ENCODE measurements at regions not wholly inside any gene's neighbourhood (a gene's known extent, or its start where the extent isn't known, plus 50 kb on each side); places are given as distances from the start of the nearest gene placed in this dataset.

DNA sequence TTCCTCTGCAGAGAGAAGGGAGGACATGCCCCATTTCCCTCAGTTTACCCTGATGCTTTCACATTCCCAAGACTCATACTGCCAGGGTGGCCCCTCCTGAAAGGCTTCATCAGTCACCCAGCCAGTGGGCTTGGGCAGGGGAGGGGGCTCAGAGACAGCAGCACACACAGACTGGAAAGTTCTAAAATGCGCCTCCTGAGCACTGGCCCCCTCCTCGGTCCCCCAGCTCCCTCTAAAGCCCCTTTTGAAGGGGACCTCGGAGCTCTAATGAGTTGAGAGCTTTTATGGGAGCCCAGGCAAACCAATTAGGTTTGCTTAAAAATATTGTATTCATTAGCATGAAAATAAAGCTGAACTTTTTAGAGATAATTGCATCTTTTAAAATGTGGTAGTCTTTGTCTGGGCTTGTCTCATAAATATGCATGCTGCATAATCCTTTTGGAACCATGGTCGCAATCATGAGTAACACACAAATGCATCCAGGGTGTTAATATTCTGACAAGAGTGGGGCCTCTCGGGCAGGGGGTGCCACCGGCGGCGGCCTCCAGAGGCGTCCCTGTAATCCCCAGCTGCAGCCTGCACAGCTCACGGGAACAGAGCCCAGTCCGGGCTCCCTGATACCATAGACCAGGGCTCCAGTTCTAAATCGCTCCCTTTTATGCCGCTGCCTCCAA, 78.5 kb downstream of the RPLP1 start:
- no peak for DNase-seq

DNA sequence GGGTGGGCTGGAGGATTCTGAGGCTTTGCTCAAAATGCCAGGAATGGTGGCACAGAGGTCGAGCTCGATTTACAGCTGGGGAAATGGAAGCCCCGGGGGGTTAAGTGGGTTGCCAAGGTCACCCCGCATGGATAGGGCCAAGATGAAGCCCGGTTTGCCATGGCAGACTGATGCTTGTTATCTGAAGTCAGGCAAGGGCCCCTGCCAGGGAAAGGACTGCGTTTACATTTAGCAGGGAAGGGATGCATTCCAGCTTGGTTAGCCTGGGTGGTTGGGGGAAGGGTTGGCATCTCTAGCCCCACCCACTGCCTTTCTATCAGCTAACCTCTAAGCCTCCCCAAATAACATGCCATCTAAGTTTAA, 79.0 kb downstream of the RPLP1 start:
- DNase-seq: no peak

DNA sequence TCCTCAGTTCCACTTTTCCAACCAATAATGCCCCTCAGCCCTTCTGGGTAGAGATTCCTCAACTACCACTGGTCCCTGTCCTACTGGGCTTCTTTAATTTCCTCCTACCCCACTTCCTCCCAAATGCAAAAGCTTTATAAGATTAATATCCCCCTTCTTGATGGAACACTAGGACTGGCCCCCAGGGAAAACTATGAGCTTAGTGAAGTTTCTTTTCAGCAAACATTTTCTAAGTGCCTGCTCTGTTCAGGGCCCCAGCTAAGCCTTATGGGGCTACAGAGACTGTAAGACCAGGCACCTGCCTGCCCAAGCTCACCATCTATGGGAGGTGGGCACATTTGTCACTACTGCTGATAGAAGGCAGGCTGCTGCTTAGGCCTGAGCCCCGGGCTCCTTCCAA, 79.4 kb downstream of the RPLP1 start:
- DNase-seq: no peak

- no peak for DNase-seq
These were observed 80.2 kb downstream of the RPLP1 start for GRCh38 chr15:69532856-69533255.

GRCh38 chr15:69533522-69533921, 80.9 kb downstream of the RPLP1 start:
- no peak for DNase-seq

DNA sequence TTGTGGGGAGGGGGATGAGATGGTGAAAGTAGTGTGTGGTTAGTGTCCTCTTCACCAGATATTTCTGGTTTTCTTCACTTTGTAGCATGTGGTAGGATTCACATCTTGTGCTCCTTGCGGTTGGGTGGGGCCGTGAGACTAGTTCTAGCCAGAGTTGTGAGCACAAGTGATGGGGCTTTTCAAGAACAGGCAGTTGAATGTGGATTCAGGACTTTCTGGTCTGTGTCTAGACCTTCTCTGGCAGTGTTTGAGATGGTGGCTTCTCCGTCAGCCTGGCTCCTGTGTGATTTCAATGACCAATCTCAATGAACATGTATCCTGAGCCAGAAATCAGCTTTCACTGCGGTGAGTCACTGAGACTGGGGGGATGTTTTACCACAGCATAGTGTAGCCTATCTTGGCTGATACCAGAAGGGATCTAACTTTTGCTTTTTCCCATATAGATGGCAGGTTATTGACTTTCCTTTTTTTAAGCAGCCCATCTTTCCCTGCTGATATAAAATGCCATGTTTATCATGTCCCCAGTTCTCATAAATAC, 82.6 kb downstream of the RPLP1 start:
- no peak for DNase-seq

- DNase-seq: no peak
These were observed 83.4 kb downstream of the RPLP1 start for GRCh38 chr15:69535998-69536397.

DNA sequence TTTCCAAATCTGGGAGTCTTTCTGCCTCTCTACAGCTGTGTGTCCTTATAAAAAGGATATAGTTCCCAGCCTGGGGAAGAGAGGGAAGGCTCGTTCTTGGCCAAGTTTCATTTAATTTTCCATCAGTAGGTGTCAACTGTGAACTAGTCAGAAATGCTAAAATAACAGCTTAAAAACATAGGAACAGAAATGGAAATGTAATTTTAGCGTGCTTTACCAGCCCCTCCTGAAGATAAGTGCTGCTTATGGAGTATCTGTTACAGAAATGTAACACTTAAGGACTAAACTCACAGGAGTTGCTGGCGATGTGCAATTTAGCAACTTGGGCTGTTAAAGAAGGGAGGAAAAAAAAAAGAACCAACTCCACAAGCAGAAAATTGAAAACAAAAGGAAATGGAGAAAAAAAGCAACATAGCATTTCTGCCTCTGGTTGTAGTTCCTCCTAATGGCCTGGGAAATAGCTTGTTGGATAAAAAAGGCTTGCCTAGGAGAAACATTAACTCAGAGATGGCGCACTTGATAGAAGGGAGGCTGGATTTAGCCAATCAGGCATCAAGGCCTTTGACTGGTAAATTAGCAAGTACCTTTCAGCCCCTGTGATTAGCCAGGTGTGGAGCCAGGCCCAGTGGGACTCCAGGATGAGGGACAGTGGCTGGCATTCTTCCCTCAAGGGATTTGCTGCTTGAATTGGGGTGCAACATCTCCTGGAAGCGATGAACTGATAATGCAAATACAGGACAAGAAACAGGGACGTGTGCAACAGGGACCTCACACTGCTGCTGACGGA, 84.3 kb downstream of the RPLP1 start:
- DNase-seq: no peak

- DNase-seq: no peak
These were observed 85.3 kb downstream of the RPLP1 start for GRCh38 chr15:69537901-69538300.

- no peak for DNase-seq
These were observed 85.8 kb downstream of the RPLP1 start for GRCh38 chr15:69538379-69538778.

DNA sequence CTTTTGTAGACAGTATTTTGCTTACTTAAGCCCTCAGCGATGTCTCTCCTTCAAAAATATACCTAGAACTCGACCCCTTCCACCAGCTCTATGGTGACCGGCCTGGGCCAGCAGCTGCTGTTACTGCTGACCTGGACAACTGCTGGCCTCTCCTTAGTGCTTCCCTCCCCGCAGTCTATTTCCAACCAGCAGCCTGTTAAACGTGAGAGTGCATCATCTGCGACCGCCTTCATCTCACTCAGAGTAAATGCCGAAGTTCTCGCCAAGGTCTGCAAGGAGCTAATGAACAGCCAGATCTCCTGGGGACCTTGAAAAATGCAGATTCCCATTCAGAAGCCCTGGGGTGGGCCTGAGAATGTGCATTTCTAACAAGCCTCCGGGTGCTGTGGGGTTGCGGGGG, 86.7 kb downstream of the RPLP1 start:
- no peak for DNase-seq

GRCh38 chr15:69540622-69541021, 88.0 kb downstream of the RPLP1 start:
- no peak for DNase-seq

GRCh38 chr15:69542028-69542427, 89.4 kb downstream of the RPLP1 start:
- DNase-seq: no peak

DNA sequence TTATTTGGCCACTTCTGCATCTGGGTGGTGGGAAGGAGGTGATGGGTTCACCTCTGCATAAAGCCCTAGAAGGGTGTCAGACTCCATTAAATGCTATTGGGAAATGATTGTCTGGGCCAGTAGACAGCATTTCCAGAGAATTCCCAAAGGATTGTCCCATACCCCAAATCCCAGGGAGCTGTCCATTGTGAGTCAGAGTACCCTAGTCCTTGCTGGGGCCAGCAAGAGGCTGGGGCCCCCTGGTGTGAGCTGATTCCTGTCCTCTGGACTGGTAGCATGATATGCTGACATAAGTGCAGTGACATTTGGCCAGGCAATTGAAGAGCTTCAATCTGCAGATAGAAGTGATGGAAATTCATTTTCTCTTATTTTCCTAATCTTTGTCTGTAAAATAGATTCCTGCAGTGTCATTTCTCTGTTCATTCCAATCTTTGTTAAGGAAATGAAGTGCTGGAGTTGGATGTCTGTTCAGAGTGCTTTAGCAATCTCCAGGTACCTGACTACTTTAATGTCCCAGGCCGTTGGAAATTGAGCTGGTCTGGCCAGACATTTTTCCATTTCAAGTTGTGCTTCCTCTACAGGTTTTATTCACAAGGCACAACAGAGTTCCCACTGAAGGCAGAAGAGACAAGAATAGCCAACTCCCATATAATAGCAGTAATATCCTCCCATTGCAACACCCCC, 91.2 kb downstream of the RPLP1 start:
- DNase-seq: no peak

- DNase-seq: no peak
These were observed 91.9 kb downstream of the RPLP1 start for GRCh38 chr15:69544365-69545113.

- DNase-seq: no peak
These were observed 93.6 kb downstream of the RPLP1 start for GRCh38 chr15:69546182-69546581.

DNA sequence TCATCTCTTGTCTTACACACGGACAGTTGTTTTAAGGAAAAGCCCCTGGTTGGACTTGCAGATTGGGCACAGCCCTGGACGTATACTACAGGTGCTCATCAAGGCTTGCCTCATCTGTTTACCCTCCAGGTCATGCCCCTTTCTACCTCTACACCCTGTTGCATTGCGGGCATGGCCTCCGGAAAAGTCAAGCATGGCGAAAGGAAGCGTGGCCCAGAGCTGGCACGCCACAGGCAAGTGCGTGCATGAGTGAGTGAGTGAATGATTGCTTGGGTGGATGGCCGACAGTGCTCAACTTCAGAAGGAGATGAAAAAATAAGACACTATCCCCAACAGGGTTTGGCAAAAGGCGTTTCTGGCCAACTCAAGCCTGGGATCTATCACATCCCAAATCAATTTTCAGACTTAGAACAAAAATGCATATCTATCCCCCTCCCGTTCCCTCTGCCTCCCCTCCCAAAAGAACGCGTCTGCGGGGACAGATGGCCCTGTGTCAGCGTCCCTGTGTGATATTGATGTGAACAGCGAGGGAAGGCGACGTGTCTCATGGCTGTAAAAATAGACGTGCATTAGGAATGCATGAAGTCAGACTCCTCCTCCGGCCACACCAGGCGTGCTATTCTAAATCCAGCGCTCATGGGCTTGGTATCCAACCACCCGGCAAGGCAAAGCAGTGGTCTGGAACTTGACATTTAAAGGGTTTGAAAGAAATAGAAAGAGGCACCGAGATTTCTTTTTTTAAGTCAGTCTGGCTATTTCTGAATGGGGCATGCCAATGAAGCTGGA, 96.0 kb downstream of the RPLP1 start:
- DNase-seq: no peak

- DNase-seq: no peak
These were observed 98.9 kb downstream of the RPLP1 start for GRCh38 chr15:69551391-69552056.

DNA sequence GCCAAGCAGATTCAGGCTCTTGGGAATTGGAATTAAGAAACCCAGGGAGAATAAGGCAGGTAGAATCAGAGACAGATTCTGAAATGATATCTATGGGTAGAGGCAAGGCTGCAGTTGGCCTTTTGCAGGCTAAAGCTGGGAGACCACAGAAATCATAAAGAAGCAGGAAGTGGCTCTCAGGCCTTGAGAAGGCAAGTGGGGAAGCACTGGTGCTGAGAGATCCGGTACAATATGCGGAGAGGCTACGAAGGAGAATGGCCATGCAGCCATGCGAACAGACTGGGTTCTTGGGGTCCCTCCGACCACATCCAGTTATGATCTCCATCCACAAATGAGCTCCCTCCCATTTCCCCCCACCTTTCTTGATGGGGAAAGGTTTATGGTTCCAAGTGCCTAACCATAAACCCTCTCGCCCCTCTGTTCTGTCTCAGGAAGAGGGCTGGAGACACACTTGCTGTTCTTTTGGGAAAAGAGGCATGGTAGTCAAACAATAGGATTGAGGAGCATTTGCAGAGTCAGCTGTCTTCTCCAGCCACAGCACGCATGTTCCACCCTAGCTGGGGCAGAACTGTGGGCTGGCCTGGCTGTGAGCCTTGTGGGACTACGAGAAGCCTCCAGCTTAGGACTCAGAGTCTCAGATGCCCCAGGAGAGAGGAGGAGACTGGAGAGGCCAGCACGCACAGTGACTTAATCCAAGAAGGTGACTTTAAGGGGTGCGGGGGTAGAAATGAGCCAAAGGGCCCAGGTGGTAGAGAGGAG, 99.6 kb downstream of the RPLP1 start:
- no peak for DNase-seq

DNA sequence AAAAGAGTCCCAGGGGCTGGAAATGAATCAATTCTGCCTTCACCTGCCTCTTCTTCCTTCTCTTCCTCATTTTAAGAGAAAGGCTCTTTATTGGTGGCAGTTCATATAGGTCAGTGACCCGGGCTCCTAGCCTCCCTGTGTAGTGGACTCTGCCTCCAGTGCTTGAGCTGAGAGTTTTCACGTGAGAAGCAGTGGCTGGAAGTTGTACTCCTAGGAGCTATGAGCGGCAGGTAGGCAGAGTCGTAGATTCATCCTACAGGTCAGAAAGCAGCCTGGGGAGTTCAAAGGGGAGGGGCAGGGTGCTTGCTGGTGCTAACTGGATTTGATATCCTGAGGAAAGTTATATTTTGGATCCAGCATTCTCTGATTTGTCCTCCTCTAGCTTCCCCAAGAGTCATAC, 101.1 kb downstream of the RPLP1 start:
- DNase-seq: no peak

Data from CD4-positive, alpha-beta T cell treated with Interleukin-1 beta for 1 hour (primary cell).